ENCODE measurements at regions not wholly inside any gene's neighbourhood (a gene's known extent, or its start where the extent isn't known, plus 50 kb on each side); places are given as distances from the start of the nearest gene placed in this dataset.

GRCh38 chr15:92247649-92248242 lies 145.9 kb upstream of the ST8SIA2 start:
- ChIA-PET CTCF (interaction anchor here (1.4 kb wide), 1 partner anchor 22 kb away, joined by 5 read pairs; no protein-coding TSS in a partner anchor), POLR2A (no interaction called here)
- Histone ChIP-seq H3K27ac (ENCODE audit: extremely low read depth, low read depth, low read length) (no peak overlapping the region), H3K4me3 (ENCODE audit: low read depth, low read length) (no peak overlapping the region), H3K4me1 (ENCODE audit: control insufficient read depth, insufficient read depth, low read length) (no peaks in the 10 kb centered on the region), H3K9me3 (ENCODE audit: control insufficient read depth, insufficient read depth, low read depth, low read length) (no peaks in the 10 kb centered on the region), H3K36me3 (ENCODE audit: control insufficient read depth in 2 of 2, insufficient read depth in 1 of 2, low read length in 2 of 2) (no peaks in the 10 kb centered on the region)
- TF ChIP-seq INSM2 (tag by site-specific recombination; IDR thresholded peaks at IDR 0.05) (no peak), ZNF221 (tag by site-specific recombination; IDR thresholded peaks at IDR 0.05; ENCODE audit: borderline replicate concordance) (no peak), ZNF19 (tag by site-specific recombination; IDR thresholded peaks at IDR 0.05; ENCODE audit: low read depth) (no peak), KLF16 (tag by site-specific recombination; IDR thresholded peaks at IDR 0.05) (no peak), HOXD13 (CRISPR knock-in tag; IDR thresholded peaks at IDR 0.05; ENCODE audit: borderline replicate concordance) (no peak), ZNF76 (tag by site-specific recombination; IDR thresholded peaks at IDR 0.05; ENCODE audit: borderline replicate concordance, low read depth) (no peak), ZNF658 (tag by site-specific recombination; IDR thresholded peaks at IDR 0.05) (no peak), ZNF585B (tag by site-specific recombination; IDR thresholded peaks at IDR 0.05) (no peak), REPIN1 (tag by site-specific recombination; IDR thresholded peaks at IDR 0.05; ENCODE audit: low read depth) (no peak), ZNF521 (tag by site-specific recombination; IDR thresholded peaks at IDR 0.05) (no peak), MEIS1 (CRISPR knock-in tag; IDR thresholded peaks at IDR 0.05; ENCODE audit: borderline replicate concordance) (no peak), ZNF280D (tag by site-specific recombination; IDR thresholded peaks at IDR 0.05) (no peak), ZNF24 (tag by site-specific recombination; IDR thresholded peaks at IDR 0.05) (no peak), SCRT1 (tag by site-specific recombination; IDR thresholded peaks at IDR 0.05; ENCODE audit: borderline replicate concordance) (no peak), ZNF624 (tag by site-specific recombination; IDR thresholded peaks at IDR 0.05) (no peak), KLF9 (tag by site-specific recombination; IDR thresholded peaks at IDR 0.05; ENCODE audit: low read depth) (no peak), ZNF184 (tag by site-specific recombination; IDR thresholded peaks at IDR 0.05) (no peak), ZNF391 (tag by site-specific recombination; IDR thresholded peaks at IDR 0.05; ENCODE audit: borderline replicate concordance, low read depth) (no peak), ZSCAN23 (tag by site-specific recombination; IDR thresholded peaks at IDR 0.05) (no peak), ZNF610 (tag by site-specific recombination; IDR thresholded peaks at IDR 0.05; ENCODE audit: borderline replicate concordance) (no peak)

- ChIA-PET POLR2A (no interaction called here), CTCF (interaction anchor here (1.1 kb wide), 1 partner anchor 104 kb away, joined by 4 read pairs; no protein-coding TSS in a partner anchor)
- Histone ChIP-seq H3K9me3 (ENCODE audit: control insufficient read depth, insufficient read depth, low read depth, low read length) (no peaks in the 10 kb centered on the region; the same call in 1 of the 2 replicates), H3K4me3 (ENCODE audit: low read depth, low read length) (no peak overlapping the region), H3K36me3 (ENCODE audit: control insufficient read depth in 2 of 2, insufficient read depth in 1 of 2, low read length in 2 of 2) (no peaks in the 10 kb centered on the region), H3K27ac (ENCODE audit: extremely low read depth, low read depth, low read length) (no peak overlapping the region), H3K4me1 (ENCODE audit: control insufficient read depth, insufficient read depth, low read length) (no peaks in the 10 kb centered on the region)
- TF ChIP-seq ZNF747 (tag by site-specific recombination; IDR thresholded peaks at IDR 0.05) (no peak), KLF16 (tag by site-specific recombination; IDR thresholded peaks at IDR 0.05) (no peak), ZNF24 (tag by site-specific recombination; IDR thresholded peaks at IDR 0.05) (no peak), ZNF274 (IDR thresholded peaks at IDR 0.05; ENCODE audit: low read length) (no peak), ZNF274 (tag by site-specific recombination; IDR thresholded peaks at IDR 0.05; ENCODE audit: borderline replicate concordance) (no peak), ZFHX2 (tag by site-specific recombination; conservative IDR thresholded peaks at IDR 0.05) (no peak), ZNF19 (tag by site-specific recombination; IDR thresholded peaks at IDR 0.05; ENCODE audit: low read depth) (no peak), ZSCAN23 (tag by site-specific recombination; IDR thresholded peaks at IDR 0.05) (no peak), ZNF221 (tag by site-specific recombination; IDR thresholded peaks at IDR 0.05; ENCODE audit: borderline replicate concordance) (no peak), ZNF416 (tag by site-specific recombination; IDR thresholded peaks at IDR 0.05) (no peak), ZNF692 (tag by site-specific recombination; IDR thresholded peaks at IDR 0.05) (no peak)
Measured at GRCh38 chr15:92266796-92267685, 126.6 kb upstream of the ST8SIA2 start.

All from HEK293 (cell line).